BJ (cell line): ENCODE measurements at regions not wholly inside any gene's neighbourhood (a gene's known extent, or its start where the extent isn't known, plus 50 kb on each side); places are given as distances from the start of the nearest gene placed in this dataset.

Source experiments
- CTCF ChIA-PET: fragments of 350-600 bp; formaldehyde crosslinking; extraction: SDS; loops from one replicate; lab custom pipeline; 2021; ENCODE audit warnings: antibody characterized with exemption, inconsistent platforms; lab: Yijun Ruan, JAX
- POLR2A ChIA-PET: fragments of 300-600 bp; sonication (Branson Sonifier 250); formaldehyde crosslinking; extraction: SDS; loops from one replicate; lab custom pipeline; 2021; ENCODE audit warnings: antibody characterized with exemption; lab: Charles Lee
- DNase-seq: peaks from one replicate; pipeline ENCODE4 v3.0.0-alpha.2; 2011; ENCODE audit warnings: low read depth
- H3K27me3 ChIP-seq: 2 replicates; pipeline ENCODE4 v1.6.0; 2011; ENCODE audit warnings: low read length; ENCODE audit not compliant: control insufficient read depth, insufficient read depth
- H3K36me3 ChIP-seq: 2 replicates; pipeline ENCODE4 v1.5.1; 2011; ENCODE audit warnings: low read length; ENCODE audit not compliant: control insufficient read depth, insufficient read depth
- H3K4me3 ChIP-seq: 2 replicates; pipeline ENCODE4 v1.5.1; 2011; ENCODE audit warnings: low read depth, mild to moderate bottlenecking, control low read depth, low read length
- CTCF ChIP-seq: IDR thresholded peaks from 2 replicates; pipeline ENCODE4 v1.5.1; 2011; ENCODE audit warnings: low read depth, mild to moderate bottlenecking, control low read depth, inconsistent platforms, low read length, moderate library complexity; ENCODE audit not compliant: insufficient read depth

GRCh38 chr3:81244231-81244630 lies 517.2 kb downstream of the GBE1 start:
- ChIA-PET CTCF (interaction anchor here (1.1 kb wide), 1 partner anchor 16 kb away, joined by 3 read pairs; no protein-coding TSS in a partner anchor), POLR2A (no interaction called here)
- Histone ChIP-seq H3K36me3 (no peaks in the 10 kb centered on the region), H3K4me3 (no peak overlapping the region), H3K27me3 (no peaks in the 10 kb centered on the region)
- DNase-seq, result no peak
- no peak for TF ChIP-seq CTCF

DNA sequence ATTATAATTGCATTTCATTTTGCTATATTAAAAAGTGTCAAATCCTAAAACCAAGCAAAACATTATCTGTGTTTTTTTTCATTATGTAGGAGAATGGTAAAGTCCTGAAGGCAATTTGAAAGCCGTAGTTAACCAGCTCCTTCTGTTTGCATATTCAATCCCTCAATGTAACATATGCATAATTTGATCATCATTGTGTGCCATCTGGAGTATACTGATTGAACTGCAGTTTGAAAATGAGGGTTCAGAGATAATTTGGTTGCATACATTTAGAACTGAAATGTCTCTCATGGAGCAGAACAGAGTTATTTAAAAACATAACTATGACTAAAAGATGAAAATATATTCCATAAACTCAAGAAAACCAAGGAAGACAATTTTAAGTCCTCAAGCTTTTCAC lies 518.6 kb downstream of the GBE1 start:
- Histone ChIP-seq H3K27me3 (no peaks in the 10 kb centered on the region), H3K36me3 (no peaks in the 10 kb centered on the region), H3K4me3 (no peak overlapping the region)
- POLR2A ChIA-PET, result no interaction called here
- CTCF ChIA-PET, result interaction anchor here (0.7 to 1.0 kb wide), 3 partner anchors 37 to 1722 kb away, joined by 3 to 4 read pairs (median 3); no protein-coding TSS in a partner anchor
- no peak for DNase-seq
- peak; percentile 39 for TF ChIP-seq CTCF

DNA sequence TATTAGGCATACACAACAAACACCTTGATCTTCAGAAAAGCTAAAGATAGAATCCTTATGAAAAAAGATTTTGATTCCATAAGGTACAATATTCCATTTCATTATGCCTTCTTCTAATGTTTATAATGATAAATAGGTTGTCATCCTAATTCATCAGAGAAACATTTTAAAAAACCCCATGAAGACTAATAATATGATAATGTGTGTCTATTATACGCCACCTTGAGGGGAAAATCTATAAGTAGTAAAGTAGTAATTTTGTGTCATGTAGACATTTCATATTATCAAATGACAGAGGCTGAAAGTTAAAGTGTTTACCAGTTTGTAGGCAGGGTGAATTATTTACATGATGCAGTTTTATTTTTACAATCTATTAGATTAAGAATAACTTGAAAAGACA lies 524.3 kb downstream of the GBE1 start:
- Histone ChIP-seq H3K27me3 (no peaks in the 10 kb centered on the region), H3K4me3 (no peak overlapping the region), H3K36me3 (no peaks in the 10 kb centered on the region)
- no peak for DNase-seq
- no peak for TF ChIP-seq CTCF
- CTCF ChIA-PET, result no interaction called here
- POLR2A ChIA-PET, result no interaction called here

DNA sequence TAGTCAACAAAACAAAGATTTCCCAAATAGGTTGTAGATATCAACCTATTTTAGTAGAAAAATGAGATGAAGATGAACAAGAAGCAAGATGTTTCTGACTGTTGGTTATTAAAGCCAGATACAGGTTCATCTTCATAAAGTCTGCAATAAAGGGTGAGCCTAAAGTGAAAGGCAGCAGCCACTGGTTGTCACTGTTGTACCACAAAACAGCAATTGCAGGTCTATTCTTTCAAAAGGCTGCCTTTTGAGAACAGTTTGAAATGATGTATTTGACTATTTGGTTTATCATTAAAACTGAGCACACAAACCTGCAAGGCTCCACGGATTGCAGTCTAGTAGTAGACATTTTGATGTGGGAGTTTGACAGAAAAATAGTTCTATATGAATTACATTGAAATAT lies 543.4 kb downstream of the GBE1 start:
- CTCF ChIA-PET, result no interaction called here
- DNase-seq, result no peak
- POLR2A ChIA-PET, result no interaction called here

DNA sequence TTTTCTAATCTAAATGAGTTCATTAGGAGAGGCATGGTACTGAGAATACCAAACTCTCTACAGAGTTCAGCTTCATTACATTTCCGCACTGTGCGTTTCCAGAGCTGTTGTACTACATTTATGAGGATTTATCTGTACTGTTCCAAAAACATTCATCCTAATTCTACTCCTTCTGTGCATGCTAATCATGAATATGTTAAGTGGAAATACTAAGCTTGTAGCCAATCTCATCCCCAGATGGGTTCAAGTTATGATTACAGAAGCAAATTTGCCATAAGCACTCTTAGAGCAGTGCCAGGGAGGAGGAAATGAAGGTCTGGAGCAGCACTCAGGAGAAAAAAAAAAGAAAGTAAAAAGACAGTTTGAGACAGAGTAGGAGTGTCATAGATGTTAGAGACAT lies 544.3 kb downstream of the GBE1 start:
- ChIA-PET CTCF (no interaction called here), POLR2A (no interaction called here)
- TF ChIP-seq CTCF, result no peak
- DNase-seq, result no peak
- Histone ChIP-seq H3K4me3 (no peak overlapping the region), H3K36me3 (no peaks in the 10 kb centered on the region), H3K27me3 (no peaks in the 10 kb centered on the region)

More for the DNA sequence above, 543.4 kb downstream of the GBE1 start:
- Histone ChIP-seq H3K4me3 (no peak overlapping the region), H3K27me3 (no peaks in the 10 kb centered on the region), H3K36me3 (no peaks in the 10 kb centered on the region)
- TF ChIP-seq CTCF, result peak; percentile 25; the same call in 1 of the 2 replicates
